ENCODE measurements at regions not wholly inside any gene's neighbourhood (a gene's known extent, or its start where the extent isn't known, plus 50 kb on each side); places are given as distances from the start of the nearest gene placed in this dataset.

DNA sequence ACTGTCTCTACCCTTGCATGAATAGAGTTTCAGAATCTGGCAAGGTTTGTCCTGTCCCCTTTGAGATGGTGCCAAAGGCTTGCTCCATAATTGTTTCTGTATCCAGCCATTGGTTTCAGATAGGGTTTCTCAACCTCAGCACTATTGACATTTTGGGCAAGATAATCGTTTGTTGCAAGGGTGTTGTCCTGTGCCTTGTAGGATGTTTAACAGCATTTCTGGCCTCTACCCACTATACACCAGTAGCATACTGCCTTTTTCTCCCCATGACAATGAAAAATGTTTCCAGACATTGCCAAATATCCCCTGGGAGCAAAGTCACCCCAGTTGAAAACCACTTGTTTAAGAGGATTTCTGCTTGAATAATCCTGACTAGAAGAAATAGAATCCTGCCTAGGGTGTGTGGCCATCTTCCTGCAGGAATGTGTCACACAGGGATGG, 126.8 kb downstream of the CDC42EP3 start:
- DNase-seq (ENCODE audit: low read depth): no peak

- DNase-seq (ENCODE audit: low read depth): no peak
These were observed 121.8 kb downstream of the CDC42EP3 start for GRCh38 chr2:37549598-37549997.

DNA sequence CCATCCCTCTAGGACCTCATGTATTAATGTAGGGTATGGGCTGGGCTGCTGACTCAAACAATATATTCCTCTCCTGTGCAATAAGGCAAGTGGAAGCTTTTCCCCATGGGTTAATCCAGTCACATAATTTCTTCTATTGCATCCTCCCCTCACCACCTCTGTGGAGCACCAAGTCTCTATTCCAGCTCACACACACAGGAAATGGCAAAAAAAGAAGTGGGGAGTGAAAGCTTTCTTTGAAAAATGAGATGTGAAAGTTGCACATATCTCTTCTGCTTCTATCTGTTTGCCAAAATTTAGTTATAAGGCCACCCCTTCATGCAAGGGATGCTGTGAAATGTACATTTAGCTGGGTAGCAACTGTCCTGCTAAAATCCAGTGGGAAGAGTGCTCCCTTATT, 121.3 kb downstream of the CDC42EP3 start:
- DNase-seq (ENCODE audit: low read depth): no peak

DNA sequence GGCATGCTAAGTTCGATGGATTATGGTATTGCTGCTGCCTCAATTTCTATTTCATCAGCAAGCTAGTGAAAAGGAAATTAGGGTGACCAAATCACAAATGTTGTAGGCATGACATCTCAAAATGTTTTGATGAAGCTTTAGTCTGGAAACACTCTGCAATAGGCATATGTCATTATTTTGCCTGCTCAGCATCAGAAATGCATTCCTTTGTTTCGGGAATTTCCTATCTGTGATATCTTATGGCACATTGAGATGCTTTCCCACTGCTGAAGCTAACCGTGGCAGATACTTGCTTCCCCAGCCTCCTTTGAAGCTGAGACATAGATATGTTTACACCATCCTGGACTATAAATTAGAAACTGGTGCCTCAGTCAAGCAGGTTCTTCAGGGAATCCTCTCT, 119.7 kb downstream of the CDC42EP3 start:
- no peak for DNase-seq (ENCODE audit: low read depth)

- no peak for DNase-seq (ENCODE audit: low read depth)
These were observed 119.1 kb downstream of the CDC42EP3 start for GRCh38 chr2:37552339-37552738.

- no peak for DNase-seq (ENCODE audit: low read depth)
These were observed 117.9 kb downstream of the CDC42EP3 start for GRCh38 chr2:37553411-37554154.

DNA sequence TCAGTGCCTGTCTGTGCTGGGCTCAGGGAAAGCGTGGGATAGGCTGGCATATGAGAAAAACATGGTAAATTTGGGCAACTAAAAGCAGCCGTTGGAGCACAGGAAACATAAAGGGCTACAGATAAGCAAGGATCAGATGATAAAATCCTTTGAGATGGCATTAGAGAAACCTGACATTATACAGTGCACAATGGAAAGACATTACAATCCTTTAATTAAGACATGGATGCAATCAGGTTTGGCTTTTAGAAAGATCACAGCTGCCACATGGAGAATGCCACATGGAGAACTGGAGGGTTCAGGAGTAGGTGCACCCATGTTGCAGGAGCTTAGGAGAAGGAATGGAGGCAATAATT, 117.3 kb downstream of the CDC42EP3 start:
- no peak for DNase-seq (ENCODE audit: low read depth)

GRCh38 chr2:37554687-37555086, 116.8 kb downstream of the CDC42EP3 start:
- DNase-seq (ENCODE audit: low read depth): no peak

DNA sequence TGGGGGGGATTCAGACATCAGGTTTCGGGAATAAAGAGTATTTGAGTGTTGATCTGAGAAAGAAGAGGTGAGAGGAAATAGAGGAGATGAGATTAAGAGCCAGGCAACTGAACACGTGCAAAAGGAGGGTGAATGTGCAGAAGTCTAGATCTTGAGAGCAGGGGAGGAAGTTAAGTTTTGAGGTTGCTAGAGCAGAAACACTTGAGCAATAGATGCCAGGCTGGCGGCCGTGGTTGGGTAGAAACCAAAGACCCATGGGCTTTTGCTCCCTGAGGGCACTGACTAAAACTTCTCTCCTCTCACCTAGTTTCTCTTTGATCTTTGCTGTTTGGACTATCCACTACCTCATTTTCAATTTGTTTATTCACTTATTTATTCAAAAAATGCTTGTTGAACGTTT, 116.0 kb downstream of the CDC42EP3 start:
- no peak for DNase-seq (ENCODE audit: low read depth)

GRCh38 chr2:37556256-37556655, 115.2 kb downstream of the CDC42EP3 start:
- DNase-seq (ENCODE audit: low read depth): no peak

GRCh38 chr2:37558623-37559022, 112.8 kb downstream of the CDC42EP3 start:
- no peak for DNase-seq (ENCODE audit: low read depth)

GRCh38 chr2:37560241-37560848, 111.1 kb downstream of the CDC42EP3 start:
- DNase-seq (ENCODE audit: low read depth): no peak

- DNase-seq (ENCODE audit: low read depth): no peak
These were observed 110.4 kb downstream of the CDC42EP3 start for GRCh38 chr2:37560863-37561614.

DNA sequence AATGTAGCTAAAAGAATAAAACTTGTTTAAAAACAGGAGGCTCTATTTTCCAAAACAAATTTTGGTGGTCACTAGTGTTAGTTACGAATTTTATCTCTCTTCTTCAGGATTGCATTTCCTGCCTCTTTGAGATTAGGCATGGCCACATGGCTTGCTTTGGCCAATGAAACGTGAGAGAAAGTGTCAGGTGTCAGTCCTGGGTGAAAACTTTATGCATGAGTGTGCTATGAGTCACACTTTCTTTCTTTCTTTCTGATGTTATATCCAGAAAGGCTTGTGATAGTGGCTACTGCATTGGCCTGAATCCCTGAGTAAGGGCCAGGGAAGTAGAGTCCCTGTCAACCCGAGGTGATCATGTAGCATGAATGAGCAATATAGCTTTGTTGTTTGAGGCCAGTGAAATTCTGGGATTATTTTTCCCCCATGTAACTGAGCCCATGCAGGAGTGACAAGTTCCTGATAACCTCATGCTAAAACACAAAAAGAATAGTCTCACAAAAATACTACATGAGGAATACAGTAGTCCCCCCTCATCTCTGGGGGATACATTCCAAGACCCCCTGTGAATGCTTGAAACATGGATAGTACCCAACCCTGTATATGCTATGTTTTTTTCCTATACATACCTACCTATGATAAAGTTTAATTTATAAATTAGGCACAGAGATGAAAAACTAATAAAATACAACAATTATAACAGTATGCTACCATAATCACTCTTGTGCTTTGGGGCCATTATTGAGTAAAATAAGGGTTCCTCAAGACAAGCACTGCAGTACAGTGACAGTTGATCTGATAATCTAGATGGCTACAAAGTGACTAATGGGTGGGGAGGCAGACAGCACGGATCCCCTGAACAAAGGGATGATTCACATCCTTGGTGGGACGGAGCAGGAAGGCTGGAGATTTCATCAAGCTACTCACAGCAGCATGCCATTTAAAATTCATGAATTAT, 109.5 kb downstream of the CDC42EP3 start:
- DNase-seq (ENCODE audit: low read depth): no peak

DNA sequence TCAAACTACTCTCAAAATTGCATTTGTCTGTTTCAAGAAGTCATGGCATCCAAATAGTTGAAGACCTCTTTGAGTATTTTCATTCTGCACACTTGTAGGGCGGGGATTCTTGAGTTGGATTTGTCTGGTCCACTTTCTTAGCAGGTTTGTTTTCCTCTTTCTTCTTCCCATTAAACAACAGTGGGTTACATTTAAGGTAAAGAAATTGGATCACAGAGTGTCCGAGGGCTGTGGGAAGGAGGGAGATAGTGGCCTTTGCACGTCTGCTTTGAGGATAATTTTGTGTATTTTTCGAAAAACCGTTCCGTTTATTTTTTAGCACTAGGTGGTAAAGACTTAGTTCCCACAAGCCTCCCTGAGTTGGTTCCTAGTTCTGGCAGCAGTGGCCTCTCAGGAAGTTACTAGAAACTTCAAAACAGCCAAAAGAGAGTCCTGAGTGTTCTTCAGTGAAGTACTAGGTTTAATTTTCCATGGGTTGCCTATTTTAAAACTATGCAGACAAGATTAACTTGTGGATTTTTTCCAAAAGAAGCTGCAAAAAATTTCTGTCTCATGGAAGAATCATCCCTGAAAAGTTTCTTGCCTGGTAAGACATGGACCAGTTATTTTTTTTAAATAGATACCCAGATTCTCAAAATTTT, 107.9 kb downstream of the CDC42EP3 start:
- no peak for DNase-seq (ENCODE audit: low read depth)

DNA sequence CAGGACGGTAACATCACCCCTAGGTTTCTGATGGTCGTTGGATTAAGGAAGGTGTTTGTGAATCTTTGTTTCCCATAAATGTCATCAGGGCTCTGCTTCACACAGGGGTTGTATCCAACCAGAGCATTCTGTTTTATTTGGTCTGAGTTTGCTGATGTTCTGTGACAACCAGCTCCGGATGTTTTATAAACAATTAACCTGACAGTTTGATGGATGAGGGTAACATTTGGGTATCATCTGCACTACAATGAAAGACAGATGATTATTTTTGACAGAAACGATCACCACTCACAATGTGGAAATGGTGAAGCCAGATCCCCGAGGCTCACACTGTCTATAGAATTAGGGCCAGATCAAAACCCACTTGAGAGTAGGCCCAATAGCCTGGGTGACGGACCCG, 107.1 kb downstream of the CDC42EP3 start:
- DNase-seq (ENCODE audit: low read depth): no peak

GRCh38 chr2:37566517-37566981, 104.9 kb downstream of the CDC42EP3 start:
- no peak for DNase-seq (ENCODE audit: low read depth)

DNA sequence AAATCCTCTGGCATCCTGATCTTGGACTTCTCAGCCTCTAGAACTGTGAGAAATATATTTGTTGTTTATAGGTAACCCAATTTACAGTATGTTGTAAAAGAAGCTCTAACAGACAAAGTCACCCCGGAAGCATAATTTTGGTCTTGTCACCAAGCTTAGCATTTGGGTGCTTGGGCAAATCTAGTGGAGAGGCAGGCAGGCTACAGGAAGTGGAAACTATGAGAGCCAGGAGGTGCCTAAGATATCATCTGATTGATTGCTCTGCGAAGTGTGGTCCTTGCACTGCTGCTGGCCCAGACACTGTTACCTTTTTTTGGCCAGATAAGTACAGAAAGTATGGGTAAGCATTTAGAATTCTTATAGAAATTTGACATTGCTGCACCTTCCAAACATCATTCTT, 102.9 kb downstream of the CDC42EP3 start:
- DNase-seq (ENCODE audit: low read depth): no peak

DNA sequence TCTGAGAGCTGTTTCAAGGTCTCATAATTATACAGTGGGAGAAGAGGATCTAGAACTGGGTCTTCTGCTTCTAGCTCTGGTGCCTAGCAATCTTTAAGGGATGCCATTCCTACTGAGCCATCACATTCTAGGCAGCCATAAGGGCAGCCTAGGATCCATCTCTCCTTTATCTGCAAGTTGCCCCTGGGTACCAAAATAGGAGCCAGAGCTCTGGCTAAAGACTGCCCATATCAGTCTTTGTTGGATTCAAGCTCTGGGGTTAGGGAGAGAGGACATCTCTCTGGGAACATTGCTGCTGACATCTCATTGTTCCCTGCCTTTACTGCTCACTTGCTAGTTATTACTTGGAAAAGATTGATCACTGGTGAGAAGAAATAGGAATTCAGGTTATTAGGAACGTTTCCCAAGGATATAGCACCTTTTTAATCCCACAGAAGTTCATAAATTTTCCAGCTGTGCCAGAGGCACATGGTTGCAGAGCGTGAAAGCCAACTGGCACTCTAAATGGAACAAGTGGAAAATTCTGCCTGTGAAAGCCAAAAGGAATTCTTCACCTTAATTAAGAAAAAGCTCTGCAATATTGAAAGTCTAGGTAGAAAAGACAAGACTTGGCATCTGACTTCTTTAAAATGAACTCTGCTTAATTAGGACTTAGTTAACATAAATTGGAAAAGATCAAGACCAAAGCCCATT, 102.2 kb downstream of the CDC42EP3 start:
- DNase-seq (ENCODE audit: low read depth): no peak

- no peak for DNase-seq (ENCODE audit: low read depth)
These were observed 101.3 kb downstream of the CDC42EP3 start for GRCh38 chr2:37569986-37570679.
